Esophagus muscularis mucosa (tissue), 4 donors: ENCODE measurements at regions not wholly inside any gene's neighbourhood (a gene's known extent, or its start where the extent isn't known, plus 50 kb on each side); places are given as distances from the start of the nearest gene placed in this dataset.

Experiments
- DNase-seq: peaks from one replicate; pipeline ENCODE4 v3.0.0-alpha.2; 2017; ENCODE audit errors: extremely low spot score
- H3K27ac ChIP-seq, 4 donors: fragments of 200-600 bp; sonication (generic); replicated peaks in 1 of 4; 1 replicate in 3 of 4; 2 replicates in 1 of 4; pipeline ENCODE4 v1.5.1; 2016 to 2019; ENCODE audit warnings: mild to moderate bottlenecking in 1 of 4
- H3K27me3 ChIP-seq, 4 donors: fragments of 200-600 bp; sonication (generic); one replicate each; pipeline versions ENCODE4 v1.5.1 to v1.6.0; 2016 to 2019
- H3K36me3 ChIP-seq, 4 donors: fragments of 200-600 bp; sonication (generic); one replicate each; pipeline ENCODE4 v1.5.1; 2016 to 2019
- H3K4me1 ChIP-seq, 4 donors: fragments of 200-600 bp; sonication (generic); one replicate each; pipeline ENCODE4 v1.5.1; 2016 to 2019
- H3K4me3 ChIP-seq, 4 donors: fragments of 200-600 bp; sonication (generic); 1 replicate in 2 of 4; 2 replicates in 2 of 4; pipeline ENCODE4 v1.5.1; 2016 to 2019; ENCODE audit warnings: mild to moderate bottlenecking in 4 of 4, moderate library complexity in 1 of 4
- H3K9me3 ChIP-seq, 4 donors: fragments of 200-600 bp; sonication (generic); 1 replicate in 3 of 4; 2 replicates in 1 of 4; pipeline ENCODE4 v1.5.1; 2016 to 2019
- CTCF ChIP-seq, 3 experiments: fragments of 200-600 bp in 2 of 3; fragments of 450-650 bp in 1 of 3; sonication (generic) in 2 of 3; IDR thresholded peaks; one replicate each; pipeline ENCODE4 v1.5.1; 2017 to 2019; ENCODE audit warnings: antibody characterized with exemption in 3 of 3, mild to moderate bottlenecking in 2 of 3, moderate library complexity in 1 of 3
- EP300 ChIP-seq: sonication (generic); formaldehyde crosslinking; IDR thresholded peaks from one replicate; pipeline ENCODE4 v1.6.1; 2017; ENCODE audit warnings: antibody characterized with exemption
- POLR2A ChIP-seq: fragments of 450-650 bp; IDR thresholded peaks from one replicate; pipeline ENCODE4 v1.6.1; 2017; ENCODE audit warnings: antibody characterized with exemption, moderate library complexity, mild to moderate bottlenecking, low read depth
- POLR2AphosphoS5 ChIP-seq, 2 donors: sonication (generic); formaldehyde crosslinking; IDR thresholded peaks; one replicate each; pipeline ENCODE4 v1.6.1; 2017; ENCODE audit warnings: antibody characterized with exemption in 2 of 2
- WGBS: methylation state at CpG from one replicate; pipeline ENCODE4 v1.1.5; 2018; 5-methylcytosine and 5-hydroxymethylcytosine counted together
- intact Hi-C: fragments of 100-400 bp; cut with DNase I; formaldehyde crosslinking; loops from one replicate; pipeline ENCODE4 v1.15.1; 2023

- no peaks in the 10 kb centered on the region for H3K9me3 ChIP-seq
- H3K4me1 ChIP-seq: no peaks in the 10 kb centered on the region
- no peaks in the 10 kb centered on the region for H3K27me3 ChIP-seq
- no peaks in the 10 kb centered on the region for H3K36me3 ChIP-seq
- H3K4me3 ChIP-seq: no peak overlapping the region
- intact Hi-C loops: no loop called here
- TF ChIP-seq POLR2AphosphoS5 (IDR thresholded peaks at IDR 0.05) (no peak), CTCF (IDR thresholded peaks at IDR 0.05) (no peak), EP300 (no peak)
- DNase-seq: no peak
- H3K27ac ChIP-seq: no peak overlapping the region
These were observed 180.2 kb upstream of the CACNA2D1 start for GRCh38 chr7:82623812-82624211.

- intact Hi-C loops: no loop called here
- TF ChIP-seq POLR2A (no peak), CTCF (IDR thresholded peaks at IDR 0.05) (no peak), POLR2AphosphoS5 (IDR thresholded peaks at IDR 0.05) (no peak), EP300 (no peak)
- H3K27me3 ChIP-seq: no peaks in the 10 kb centered on the region
- no peak overlapping the region for H3K27ac ChIP-seq
- DNase-seq: no peak
- no peaks in the 10 kb centered on the region for H3K36me3 ChIP-seq
- H3K4me3 ChIP-seq: no peak overlapping the region
- H3K4me1 ChIP-seq: no peaks in the 10 kb centered on the region
- WGBS: 85% methylated on average over 1 of the region's 1 CpG
- no peaks in the 10 kb centered on the region for H3K9me3 ChIP-seq
These were observed 173.6 kb upstream of the CACNA2D1 start for GRCh38 chr7:82617156-82617555.

GRCh38 chr7:82616059-82616728 lies 172.6 kb upstream of the CACNA2D1 start:
- DNase-seq: no peak
- intact Hi-C loops: no loop called here
- no peaks in the 10 kb centered on the region for H3K4me1 ChIP-seq
- no peaks in the 10 kb centered on the region for H3K27me3 ChIP-seq
- no peaks in the 10 kb centered on the region for H3K9me3 ChIP-seq
- TF ChIP-seq POLR2AphosphoS5 (IDR thresholded peaks at IDR 0.05) (no peak), CTCF (IDR thresholded peaks at IDR 0.05) (no peak), POLR2A (no peak), EP300 (no peak)
- no peak overlapping the region for H3K27ac ChIP-seq
- no peaks in the 10 kb centered on the region for H3K36me3 ChIP-seq
- H3K4me3 ChIP-seq: no peak overlapping the region
- 88% methylated on average over 2 of the region's 2 CpGs for WGBS

- H3K4me3 ChIP-seq: no peak overlapping the region
- H3K27ac ChIP-seq: no peak overlapping the region
- H3K9me3 ChIP-seq: no peaks in the 10 kb centered on the region
- intact Hi-C loops: no loop called here
- no peaks in the 10 kb centered on the region for H3K4me1 ChIP-seq
- no peaks in the 10 kb centered on the region for H3K36me3 ChIP-seq
- TF ChIP-seq POLR2AphosphoS5 (IDR thresholded peaks at IDR 0.05) (no peak), POLR2A (no peak), EP300 (no peak), CTCF (IDR thresholded peaks at IDR 0.05) (no peak)
- no peaks in the 10 kb centered on the region for H3K27me3 ChIP-seq
- DNase-seq: no peak
- 81% methylated on average over 3 of the region's 3 CpGs for WGBS
These were observed 171.9 kb upstream of the CACNA2D1 start for GRCh38 chr7:82615527-82615926.

- no peak overlapping the region for H3K27ac ChIP-seq
These were observed 166.2 kb upstream of the CACNA2D1 start for GRCh38 chr7:82609746-82610145.

More at GRCh38 chr7:82609746-82610145, 166.2 kb upstream of the CACNA2D1 start:
- DNase-seq: no peak
- Histone ChIP-seq H3K4me3 (no peak overlapping the region), H3K9me3 (no peaks in the 10 kb centered on the region), H3K4me1 (no peaks in the 10 kb centered on the region), H3K27me3 (no peaks in the 10 kb centered on the region), H3K36me3 (no peaks in the 10 kb centered on the region)
- no peak for TF ChIP-seq POLR2AphosphoS5 (IDR thresholded peaks at IDR 0.05)
- no peak for TF ChIP-seq CTCF (IDR thresholded peaks at IDR 0.05)
- TF ChIP-seq POLR2A: no peak
- no peak for TF ChIP-seq EP300
- intact Hi-C loops: loop anchor here (10.0 kb wide), 1 partner anchor 565 kb away; no protein-coding TSS in a partner anchor
